ENCODE measurements at regions not wholly inside any gene's neighbourhood (a gene's known extent, or its start where the extent isn't known, plus 50 kb on each side); places are given as distances from the start of the nearest gene placed in this dataset.

GRCh38 chr5:32953694-32954093 is 242.6 kb downstream of the NPR3 start:
- ATAC-seq (no peak), DNase-seq (ENCODE audit: low spot score) (no peak), FAIRE-seq (no peak)
- no peaks in the 10 kb centered on the region for H3K4me1 ChIP-seq (ENCODE audit: insufficient read depth, low read length)
- POLR2A ChIA-PET: no interaction called here
- no peak for TF ChIP-seq SMAD1 (CRISPR knock-in tag; IDR thresholded peaks at IDR 0.05; ENCODE audit: borderline replicate concordance, low read depth)
- no peak for TF ChIP-seq ZNF546 (CRISPR knock-in tag; conservative IDR thresholded peaks at IDR 0.05)
- no peak for TF ChIP-seq MNT (IDR thresholded peaks at IDR 0.05)
- no peak for TF ChIP-seq REXO4 (CRISPR knock-in tag; IDR thresholded peaks at IDR 0.05; ENCODE audit: borderline replicate concordance)
- no peak for TF ChIP-seq ZSCAN21 (CRISPR knock-in tag; IDR thresholded peaks at IDR 0.05; ENCODE audit: borderline replicate concordance)
- TF ChIP-seq NBN (conservative IDR thresholded peaks at IDR 0.05): no peak
- no peak for TF ChIP-seq RNF2 (conservative IDR thresholded peaks at IDR 0.05; ENCODE audit: low read depth)
- no peak for TF ChIP-seq EHMT2 (IDR thresholded peaks at IDR 0.05; ENCODE audit: borderline replicate concordance, low read depth, low read length)
- TF ChIP-seq KDM6A (CRISPR knock-in tag; IDR thresholded peaks at IDR 0.05; ENCODE audit: low read depth): no peak
- TF ChIP-seq HIVEP1 (CRISPR knock-in tag; IDR thresholded peaks at IDR 0.05): no peak
- no peak for TF ChIP-seq TBP (CRISPR knock-in tag; IDR thresholded peaks at IDR 0.05)
- TF ChIP-seq RXRA (CRISPR knock-in tag; IDR thresholded peaks at IDR 0.05): no peak
- TF ChIP-seq ZNF570 (CRISPR knock-in tag; IDR thresholded peaks at IDR 0.05; ENCODE audit: borderline replicate concordance): no peak
- TF ChIP-seq DRAP1 (CRISPR knock-in tag; IDR thresholded peaks at IDR 0.05): no peak
- H3K27me3 ChIP-seq (ENCODE audit: control insufficient read depth in 1 of 2, insufficient read depth in 2 of 2, low read length in 2 of 2): no peaks in the 10 kb centered on the region
- H3K4me2 ChIP-seq (ENCODE audit: low read depth, low read length): no peak overlapping the region
- no peak overlapping the region for H3K4me3 ChIP-seq (replicated peaks in 1 of 3; ENCODE audit: insufficient read depth in 1 of 3, low read depth in 2 of 3, low read length in 3 of 3)
- no peak overlapping the region for H3K9ac ChIP-seq (ENCODE audit: insufficient read depth, low read depth, low read length)
- 0% methylated on average over 1 of the region's 1 CpG for WGBS (ENCODE audit: low lambda C conversion rate)
- no peaks in the 10 kb centered on the region for H3K36me3 ChIP-seq (replicated peaks in 1 of 2; ENCODE audit: control insufficient read depth in 1 of 2, insufficient read depth in 2 of 2, low read length in 2 of 2)
- BruUV-seq (replicated peaks): no TSS peak
- in situ Hi-C loops (cut with HindIII; ENCODE audit: extremely low pct_ligation_motif_present, low pct_unique_long_range_greater_than_20kb): no loop called here
- no peaks in the 10 kb centered on the region for H4K20me1 ChIP-seq (ENCODE audit: insufficient read depth, low read length)
- intact Hi-C loops (cut with micrococcal nuclease; ENCODE audit: unreplicated experiment): no loop called here
- CTCF ChIA-PET (ENCODE audit: low intra/inter-chr PET ratio, low total read pairs): no interaction called here
- H3K9me3 ChIP-seq (ENCODE audit: low read length): no peaks in the 10 kb centered on the region
- no peaks in the 10 kb centered on the region for H3K79me2 ChIP-seq (ENCODE audit: insufficient read depth, low read length)
- no peak overlapping the region for H2AFZ ChIP-seq (ENCODE audit: low read length)
- H3K27ac ChIP-seq (ENCODE audit: extremely low read length, insufficient read depth, low read length): no peak overlapping the region
